SW 1271 (cell line): ENCODE measurements at regions not wholly inside any gene's neighbourhood (a gene's known extent, or its start where the extent isn't known, plus 50 kb on each side); places are given as distances from the start of the nearest gene placed in this dataset.
"Not testable (repeated sequence)": the region's sequence is repeated elsewhere in the genome, so short reads cannot be mapped to it uniquely, and the experiment has no call there.

Source experiments
- DNase-seq, 2 experiments: peaks; one replicate each; lab custom pipeline; 2025; lab: John Stamatoyannopoulos, UW

DNA sequence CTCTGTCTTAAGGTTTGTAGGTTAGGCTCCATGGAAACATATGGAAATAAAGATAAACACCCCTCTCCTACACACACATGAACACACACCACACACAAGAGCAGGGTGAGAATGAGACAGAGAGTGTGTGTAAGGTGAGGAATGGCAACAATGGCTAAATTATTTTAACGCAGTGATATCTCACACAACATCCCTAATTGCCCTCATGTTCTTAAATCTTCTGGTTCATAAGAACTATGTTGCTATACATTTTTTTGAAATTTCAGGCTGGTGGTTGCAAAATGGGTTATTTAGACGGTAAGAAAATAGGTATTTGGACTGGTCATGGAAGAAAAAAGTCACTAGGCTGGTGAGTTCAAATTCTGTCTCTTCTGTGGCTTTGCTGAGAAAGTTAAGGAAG, 316.7 kb upstream of the ESRRG start:
- DNase-seq = no peak

GRCh38 chr1:217039139-217039538, 315.9 kb upstream of the ESRRG start:
- not testable (repeated sequence) for DNase-seq

DNA sequence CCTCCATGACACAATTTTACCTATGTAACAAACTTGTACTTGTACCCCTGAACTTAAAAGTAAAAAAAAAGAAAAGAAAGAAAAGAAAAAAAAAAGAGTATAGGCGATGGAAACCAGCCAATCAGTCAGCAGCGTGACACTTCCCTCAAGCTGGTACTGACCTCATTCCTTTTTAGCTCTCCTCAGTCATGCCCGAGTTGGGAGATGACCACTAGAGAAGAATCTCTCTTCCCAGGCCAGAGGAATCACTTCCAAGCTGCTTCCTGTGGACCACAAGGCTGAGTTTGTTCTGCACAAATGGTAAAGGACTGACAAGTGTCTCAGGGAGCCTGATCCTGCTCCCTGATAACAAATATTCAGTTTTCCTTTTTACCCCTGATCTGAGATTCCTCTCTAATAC, 313.5 kb upstream of the ESRRG start:
- DNase-seq = no peak

GRCh38 chr1:217032715-217033367, 309.6 kb upstream of the ESRRG start:
- DNase-seq = no peak

DNA sequence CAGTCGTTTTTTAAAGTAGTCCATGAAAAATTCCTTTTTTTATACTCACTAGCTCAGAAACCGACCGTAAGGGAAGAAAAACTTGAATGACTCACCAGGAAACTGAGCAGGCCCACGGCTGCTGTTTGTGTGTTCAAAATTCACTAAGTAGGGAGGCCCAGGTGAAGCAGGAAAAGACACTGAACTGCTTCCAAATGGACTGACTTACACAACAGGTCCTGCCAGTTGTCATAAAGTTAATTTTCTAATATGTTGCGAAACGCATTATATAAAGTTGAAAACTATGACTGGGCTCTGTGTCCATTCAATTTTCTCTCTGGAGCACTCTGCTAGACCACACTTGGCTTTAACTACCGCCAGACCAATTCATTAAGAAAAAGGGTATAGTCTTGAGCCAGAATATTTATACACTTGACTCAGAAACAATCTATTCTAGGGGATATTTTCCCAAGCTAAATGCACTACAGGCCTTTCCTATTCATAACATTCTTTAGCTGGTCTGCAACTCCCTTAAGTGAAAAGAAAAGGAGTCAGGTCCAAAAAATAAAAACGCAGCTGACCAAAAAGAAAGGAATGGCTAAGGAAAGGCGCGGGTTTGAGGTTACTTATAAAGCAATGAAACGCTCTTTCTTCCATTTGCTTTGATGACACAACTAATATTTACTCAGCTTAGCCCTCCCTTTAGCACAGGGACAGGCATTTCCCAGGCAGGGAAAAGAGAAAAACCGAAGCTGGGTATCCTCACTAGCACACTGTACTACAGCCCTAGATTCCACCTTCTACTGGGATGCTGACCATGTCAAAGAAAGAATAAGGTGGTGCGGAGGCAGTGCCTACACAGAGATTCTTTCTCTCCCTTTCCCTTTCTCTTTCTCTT, 306.3 kb upstream of the ESRRG start:
- peak in 1 of 2 experiments; percentile 15 for DNase-seq

GRCh38 chr1:217027403-217028080, 304.3 kb upstream of the ESRRG start:
- no peak for DNase-seq

DNA sequence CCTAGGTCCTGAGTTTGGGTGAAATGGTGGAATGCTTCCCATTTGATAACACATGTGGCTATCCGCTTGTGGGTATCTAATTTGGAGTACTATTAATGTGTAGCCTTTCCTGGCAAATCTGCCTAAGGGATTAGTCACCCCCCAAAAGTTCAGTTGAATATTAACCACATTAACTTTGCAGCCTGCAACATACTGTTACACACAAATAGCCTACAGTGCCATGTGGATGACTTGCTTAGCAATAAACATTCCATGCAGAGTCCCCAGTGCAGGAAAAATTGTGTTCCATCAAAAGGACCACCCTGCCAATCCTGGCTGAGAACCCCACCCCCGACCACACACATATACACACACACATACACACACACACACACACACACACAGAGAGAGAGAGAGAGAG, 303.3 kb upstream of the ESRRG start:
- DNase-seq = no peak

DNA sequence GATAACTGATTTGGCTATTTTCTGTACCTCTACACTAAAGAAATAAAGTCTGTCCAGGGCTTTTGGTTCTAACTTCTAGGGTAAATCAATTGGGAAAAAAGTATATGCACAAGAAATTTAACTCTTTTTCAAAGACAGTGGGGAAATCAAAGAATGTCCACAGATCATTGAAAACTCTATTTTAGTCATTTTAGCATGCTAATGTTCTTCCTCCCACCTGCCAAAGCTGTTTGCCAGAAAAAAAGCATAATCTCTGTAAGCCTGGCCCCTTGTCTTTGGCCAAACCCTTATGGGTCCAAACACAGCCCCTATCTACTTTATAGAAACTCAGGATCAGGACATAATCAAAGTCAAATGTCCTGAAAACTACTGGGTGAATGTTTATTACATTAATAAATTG, 302.2 kb upstream of the ESRRG start:
- DNase-seq = no peak

DNA sequence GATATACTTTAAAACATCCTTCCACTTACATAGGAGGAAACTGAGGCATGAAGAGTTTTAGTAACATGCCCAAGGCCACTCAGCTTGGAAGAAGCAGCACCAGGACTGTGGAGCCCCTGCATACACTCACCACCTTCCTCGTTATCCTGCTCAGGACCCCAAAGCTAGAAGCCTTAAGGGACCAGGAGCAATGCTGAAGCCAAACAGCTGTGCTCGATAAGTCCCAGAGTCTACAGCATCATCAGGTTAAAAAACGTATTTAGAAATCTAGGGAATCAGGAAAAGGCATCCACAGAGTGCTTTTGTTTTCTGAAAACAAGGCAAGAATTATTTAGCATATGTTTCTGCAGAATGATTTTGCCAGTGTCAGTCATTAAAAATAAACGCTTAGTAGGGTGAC, 301.7 kb upstream of the ESRRG start:
- no peak for DNase-seq

DNA sequence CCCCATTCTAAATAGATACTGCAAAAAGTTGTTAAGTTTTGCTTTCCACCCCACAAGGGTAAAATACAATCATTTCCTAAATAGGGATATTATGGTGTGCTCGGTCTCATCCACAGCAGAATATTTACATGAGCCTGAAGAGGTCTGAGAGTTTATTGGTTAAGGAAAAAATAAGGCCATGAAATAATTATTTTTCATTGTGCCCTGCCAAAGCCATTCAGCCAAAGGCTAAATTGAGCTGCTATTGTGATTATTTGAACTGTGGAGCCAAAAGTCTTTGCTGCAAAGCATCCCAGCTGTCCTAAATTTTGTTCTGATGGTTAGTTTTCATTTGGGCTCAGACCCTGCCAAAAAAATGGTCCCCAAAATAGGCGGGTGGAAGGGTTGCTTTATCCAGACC, 298.7 kb upstream of the ESRRG start:
- DNase-seq = no peak

GRCh38 chr1:217021400-217021799, 298.2 kb upstream of the ESRRG start:
- no peak for DNase-seq

DNA sequence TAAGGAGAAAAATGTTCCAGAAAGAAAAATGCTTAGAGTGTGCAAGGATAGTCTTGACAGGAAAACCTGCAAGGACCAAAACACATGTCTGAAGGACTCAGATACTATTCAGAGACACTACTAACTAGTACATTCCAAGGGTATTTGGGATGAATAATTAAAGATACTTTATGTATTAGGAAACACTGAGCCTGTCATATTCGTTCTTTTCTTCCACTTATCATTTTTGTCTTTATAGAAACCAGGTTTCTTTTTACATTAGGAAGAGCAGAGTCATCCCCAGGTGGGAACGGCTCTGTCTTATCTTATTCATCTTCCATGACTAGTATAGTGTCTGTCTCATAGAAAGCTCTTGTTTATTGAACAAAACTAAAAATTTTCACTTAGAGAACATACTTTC, 296.2 kb upstream of the ESRRG start:
- DNase-seq = no peak

DNA sequence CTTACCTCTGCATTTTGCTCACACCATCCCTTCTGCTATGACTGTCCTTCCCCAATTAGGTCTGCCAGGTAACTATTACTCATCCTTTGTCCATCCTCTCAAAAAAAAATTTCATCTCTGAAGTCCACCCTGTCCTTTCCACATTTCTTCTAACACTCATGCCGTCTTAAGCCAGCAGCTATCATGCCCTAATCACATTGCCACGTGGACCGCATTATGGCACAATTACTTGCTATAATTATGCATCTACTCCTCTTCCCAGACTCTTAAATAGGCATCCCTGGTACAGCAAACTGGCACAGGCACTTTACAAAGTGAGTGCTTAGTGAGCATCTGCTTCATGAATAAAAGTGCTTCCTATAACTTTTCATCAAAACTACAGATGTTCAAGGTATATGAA, 295.4 kb upstream of the ESRRG start:
- no peak for DNase-seq

DNA sequence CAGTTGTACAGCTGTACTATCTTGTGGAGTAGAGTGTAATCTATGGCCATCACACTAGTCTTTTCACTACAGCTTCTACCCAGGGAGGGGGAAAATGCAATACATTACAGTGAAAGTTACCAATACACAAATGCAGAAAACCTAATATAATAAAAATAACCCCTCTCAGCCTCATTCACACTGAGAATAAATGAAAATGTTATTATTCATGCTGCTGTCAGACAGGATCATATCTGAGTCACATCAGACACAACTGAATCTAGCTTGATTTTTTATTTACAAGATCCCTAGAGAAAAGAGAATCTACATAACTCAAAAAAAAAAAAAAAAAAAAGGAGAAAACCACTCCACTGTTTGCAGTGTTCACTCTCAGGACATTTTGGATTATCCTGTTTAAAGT, 293.9 kb upstream of the ESRRG start:
- DNase-seq = no peak

DNA sequence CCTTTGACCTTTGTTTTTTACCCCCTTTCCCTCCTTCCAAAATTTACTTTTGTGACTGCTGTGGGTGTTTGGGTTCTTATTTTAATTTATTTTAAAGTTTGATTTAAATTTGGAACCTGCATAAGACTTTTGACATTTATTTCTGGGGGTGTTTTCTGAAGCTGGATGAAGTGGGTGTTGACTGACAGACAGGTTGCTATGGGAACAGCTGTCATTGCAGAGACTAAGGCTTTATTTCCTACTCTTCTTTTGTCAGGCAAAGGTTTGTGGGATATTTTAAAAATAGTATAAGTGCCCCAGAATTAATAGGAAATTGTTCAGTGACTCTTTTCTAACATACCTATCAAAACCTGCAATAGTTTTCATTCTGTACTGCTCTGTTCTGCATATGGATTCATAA, 290.8 kb upstream of the ESRRG start:
- no peak for DNase-seq

- no peak for DNase-seq
Measured at GRCh38 chr1:217012659-217013058, 289.4 kb upstream of the ESRRG start.

DNA sequence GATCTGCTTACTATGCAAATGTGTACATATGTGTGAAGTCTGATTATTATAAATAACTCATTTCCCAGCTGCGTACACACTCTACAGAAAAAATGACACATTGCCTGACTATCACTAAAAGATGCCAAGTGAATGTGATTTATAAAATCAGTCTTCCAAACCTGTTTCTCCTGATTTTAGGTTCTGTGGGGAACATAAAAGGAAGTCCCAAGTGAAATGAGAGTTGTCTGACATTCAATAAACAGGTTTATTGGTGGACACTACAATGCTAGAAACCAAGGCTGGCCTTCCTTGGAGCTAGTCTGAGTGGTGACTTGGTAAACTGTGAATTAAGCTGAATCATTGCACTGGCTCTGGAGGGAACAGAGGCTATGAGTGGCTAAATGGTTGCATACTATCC, 287.9 kb upstream of the ESRRG start:
- DNase-seq = no peak

GRCh38 chr1:217010253-217010652, 287.0 kb upstream of the ESRRG start:
- DNase-seq = no peak

- DNase-seq = no peak
Measured at GRCh38 chr1:217009376-217009775, 286.1 kb upstream of the ESRRG start.

- no peak for DNase-seq
Measured at GRCh38 chr1:217004776-217005436, 281.7 kb upstream of the ESRRG start.

GRCh38 chr1:217003355-217003754, 280.1 kb upstream of the ESRRG start:
- no peak for DNase-seq

- DNase-seq = no peak
Measured at GRCh38 chr1:216997831-216998230, 274.6 kb upstream of the ESRRG start.

DNA sequence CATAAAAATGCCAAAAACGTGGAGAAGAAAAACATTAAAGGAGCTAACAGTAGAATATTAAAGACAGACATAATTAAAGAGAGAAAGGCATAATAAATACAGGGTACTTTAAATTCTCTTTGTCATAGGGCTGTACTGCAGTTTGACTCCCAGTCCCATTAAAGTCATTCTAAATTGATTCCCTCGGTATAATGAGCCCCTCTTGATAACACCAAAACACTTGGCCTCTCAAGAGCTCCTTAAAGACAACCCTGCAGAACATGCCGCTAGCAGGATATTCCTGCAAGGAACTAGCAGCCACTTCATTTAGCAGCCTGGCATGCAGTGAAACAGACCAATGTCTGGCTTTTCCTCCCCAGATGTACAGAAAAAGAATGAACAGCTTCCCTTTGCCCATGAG, 273.8 kb upstream of the ESRRG start:
- no peak for DNase-seq
